IPS-NIHi7 (cell line): ENCODE measurements at regions not wholly inside any gene's neighbourhood (a gene's known extent, or its start where the extent isn't known, plus 50 kb on each side); places are given as distances from the start of the nearest gene placed in this dataset.

Experiments
- DNase-seq: peaks from one replicate; pipeline ENCODE4 v3.0.0; 2012; ENCODE audit warnings: mixed read lengths; ENCODE audit errors: extremely low spot score

- no peak for DNase-seq
Measured at GRCh38 chr13:31853643-31854326, 114.5 kb downstream of the RXFP2 start.

- DNase-seq, result no peak
Measured at GRCh38 chr13:31859571-31859970, 120.2 kb downstream of the RXFP2 start.

- DNase-seq, result no peak
Measured at GRCh38 chr13:31860002-31860401, 120.7 kb downstream of the RXFP2 start.

GRCh38 chr13:31862828-31863227 lies 123.5 kb downstream of the RXFP2 start:
- DNase-seq, result no peak

DNA sequence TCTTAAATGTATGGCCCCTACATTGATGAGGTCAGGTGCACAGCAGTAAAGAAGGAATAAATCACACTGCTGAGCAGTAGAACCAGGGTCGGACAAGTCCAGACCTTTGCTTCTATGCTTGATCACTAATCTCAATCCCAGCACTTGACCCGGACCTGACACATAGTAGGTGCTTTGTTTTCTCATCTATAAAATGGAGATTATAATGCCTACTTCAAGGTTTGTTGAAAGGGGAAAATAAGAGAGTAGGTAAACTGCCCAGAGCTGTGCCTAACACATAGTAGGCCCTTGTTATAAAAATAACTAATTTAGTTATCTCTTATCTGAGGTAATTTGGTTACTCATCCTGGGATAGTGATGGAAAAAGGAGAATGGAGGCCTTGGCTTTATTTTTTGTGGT lies 125.0 kb downstream of the RXFP2 start:
- DNase-seq, result no peak

DNA sequence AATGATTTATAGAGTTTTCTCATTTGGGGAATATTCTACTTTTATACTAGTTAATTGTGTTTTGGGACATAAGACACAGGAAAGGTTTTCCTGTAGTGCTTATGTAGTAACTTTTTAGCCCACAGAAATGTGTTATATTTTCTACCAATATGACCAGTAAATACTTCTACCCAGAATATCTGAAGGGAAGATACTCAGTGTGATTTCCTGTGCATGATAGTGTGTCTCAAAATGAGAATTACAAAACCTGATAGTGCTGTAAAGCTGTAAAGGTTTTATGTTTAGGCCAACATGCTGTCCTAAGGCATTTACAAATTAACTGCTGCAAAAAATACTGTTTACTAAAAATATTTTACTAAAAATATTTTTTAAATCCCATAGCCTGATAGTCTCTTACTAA lies 126.8 kb downstream of the RXFP2 start:
- DNase-seq, result no peak

DNA sequence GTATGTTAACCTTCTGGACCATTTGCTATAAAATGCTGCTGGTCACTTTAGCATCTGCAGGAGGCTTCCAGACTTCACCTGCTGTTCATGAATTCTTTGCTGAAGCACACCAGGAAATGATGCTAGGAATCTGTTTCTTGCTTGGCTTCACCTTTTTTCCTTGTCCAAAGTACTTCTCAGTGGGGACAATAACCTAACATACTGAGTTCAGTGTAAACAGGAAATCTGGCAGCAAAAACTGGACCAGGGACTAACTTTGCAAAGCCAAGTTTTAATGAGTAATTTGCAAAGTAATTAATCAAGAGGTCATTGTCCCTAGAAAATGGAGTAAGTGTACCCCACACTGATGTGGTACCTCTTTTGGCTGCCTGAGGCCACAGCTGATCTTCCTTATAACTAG lies 128.4 kb downstream of the RXFP2 start:
- DNase-seq, result no peak

DNA sequence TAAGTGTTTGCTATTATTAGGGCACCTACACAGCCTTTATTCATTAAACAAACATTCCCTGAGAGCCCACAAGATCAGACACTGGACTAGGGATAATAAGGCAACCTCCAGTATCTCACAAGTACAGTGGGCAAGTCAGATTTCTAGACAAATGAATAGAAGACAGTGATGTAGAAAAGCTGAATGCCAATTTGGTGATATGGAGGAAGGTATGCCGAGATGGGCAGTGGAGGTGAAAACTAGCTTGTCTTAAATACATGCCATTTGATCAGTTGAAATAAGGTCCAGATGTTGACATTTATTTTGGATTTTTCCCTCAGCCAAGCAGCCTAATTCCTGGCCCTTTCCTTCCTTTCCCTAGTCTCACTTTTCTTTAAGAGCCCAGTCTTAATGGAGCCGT lies 130.3 kb downstream of the RXFP2 start:
- DNase-seq, result no peak

DNA sequence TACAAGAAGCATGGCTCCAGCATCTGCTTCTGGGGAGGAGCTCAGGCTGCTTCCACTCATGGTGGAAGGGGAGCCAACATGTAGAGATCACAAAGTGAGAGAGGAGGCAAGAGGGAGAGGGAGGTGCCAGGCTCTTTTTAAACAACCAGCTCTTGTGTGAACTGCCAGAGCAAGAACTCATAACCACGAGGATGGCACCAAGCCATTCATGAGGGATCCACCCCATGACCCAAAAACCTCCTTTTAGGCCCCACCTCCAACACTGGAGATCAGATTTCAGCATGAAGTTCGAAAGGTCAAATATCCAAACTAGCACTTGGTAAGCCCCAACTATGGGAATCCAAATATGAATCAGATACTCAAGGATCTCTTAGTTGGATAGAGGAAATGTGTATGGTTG lies 131.2 kb downstream of the RXFP2 start:
- DNase-seq, result no peak

DNA sequence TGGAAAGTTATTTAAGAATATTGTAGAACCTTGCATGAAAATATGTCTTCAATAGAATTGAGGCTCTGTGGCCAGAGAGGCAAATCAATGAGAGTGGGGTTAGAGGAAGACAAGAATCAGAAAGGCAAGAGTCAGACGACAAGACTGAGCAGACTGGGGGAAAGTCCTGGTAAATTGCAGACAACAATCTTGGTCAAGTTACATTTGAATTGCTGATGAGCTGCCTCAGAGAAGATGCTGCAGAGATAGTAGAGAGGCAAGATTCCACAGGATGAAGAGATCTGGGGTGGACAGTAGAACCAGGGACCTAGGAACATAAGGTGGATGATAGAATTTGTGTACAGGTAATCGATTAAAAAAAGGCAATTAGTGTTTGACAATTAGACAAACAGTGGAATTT lies 133.8 kb downstream of the RXFP2 start:
- DNase-seq, result no peak

- DNase-seq, result no peak
Measured at GRCh38 chr13:31875134-31875533, 135.8 kb downstream of the RXFP2 start.

- DNase-seq, result no peak
Measured at GRCh38 chr13:31878052-31878451, 138.7 kb downstream of the RXFP2 start.

DNA sequence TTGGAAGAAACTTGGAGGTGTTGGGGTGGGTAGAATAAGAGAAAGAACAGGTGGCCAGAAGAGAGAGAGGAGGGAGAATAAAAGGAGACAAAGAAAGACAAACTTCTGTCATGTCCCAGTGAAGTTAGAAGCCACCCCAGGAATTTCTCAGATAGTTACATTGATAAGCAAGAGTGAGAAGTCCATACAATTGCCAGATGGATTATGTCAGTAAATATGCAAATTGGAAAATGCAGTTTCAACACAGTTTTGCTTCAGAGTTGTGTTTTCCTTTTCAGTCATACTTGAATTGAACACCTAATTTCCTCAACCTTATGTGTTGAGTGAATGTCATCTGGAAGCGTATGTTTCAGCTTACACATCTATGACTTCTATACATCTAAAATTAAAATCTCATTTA lies 139.2 kb downstream of the RXFP2 start:
- DNase-seq, result no peak

GRCh38 chr13:31878955-31879354 lies 139.6 kb downstream of the RXFP2 start:
- DNase-seq, result no peak

DNA sequence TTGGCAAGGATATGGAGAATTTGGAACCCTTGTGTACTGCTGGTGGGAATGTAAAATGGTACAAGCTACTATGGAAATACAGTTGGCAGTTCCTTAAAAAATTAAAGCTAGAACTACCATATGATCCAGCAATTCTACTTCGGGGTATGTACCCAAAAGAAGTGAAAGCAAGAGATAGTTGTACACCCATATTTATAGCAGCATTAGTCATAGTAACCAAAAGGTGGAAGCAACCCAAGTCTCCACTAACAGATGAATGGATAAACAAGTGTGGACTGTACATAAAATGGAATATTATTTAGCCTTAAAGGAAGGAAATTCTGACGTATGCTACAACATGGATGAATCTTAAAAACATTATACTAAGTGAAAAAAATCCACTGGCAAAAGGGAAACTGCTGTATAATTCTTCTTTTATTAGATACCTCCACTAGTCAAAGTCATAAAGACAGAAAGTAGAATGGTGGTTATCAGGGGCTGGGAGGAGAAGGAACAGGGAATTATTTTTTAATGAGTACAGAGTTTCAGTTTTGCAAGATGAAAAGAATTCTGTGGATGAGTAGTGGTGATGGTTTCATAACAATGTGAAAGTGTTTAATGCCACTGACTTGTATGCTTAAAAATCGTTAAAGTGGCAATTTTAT lies 141.6 kb downstream of the RXFP2 start:
- DNase-seq, result no peak

GRCh38 chr13:31881495-31881882 lies 142.2 kb downstream of the RXFP2 start:
- no peak for DNase-seq

- no peak for DNase-seq
Measured at GRCh38 chr13:31882794-31883193, 143.5 kb downstream of the RXFP2 start.

GRCh38 chr13:31884556-31884955 lies 145.2 kb downstream of the RXFP2 start:
- DNase-seq, result no peak

GRCh38 chr13:31885994-31886393 lies 145.6 kb upstream of the FRY start:
- DNase-seq, result no peak

DNA sequence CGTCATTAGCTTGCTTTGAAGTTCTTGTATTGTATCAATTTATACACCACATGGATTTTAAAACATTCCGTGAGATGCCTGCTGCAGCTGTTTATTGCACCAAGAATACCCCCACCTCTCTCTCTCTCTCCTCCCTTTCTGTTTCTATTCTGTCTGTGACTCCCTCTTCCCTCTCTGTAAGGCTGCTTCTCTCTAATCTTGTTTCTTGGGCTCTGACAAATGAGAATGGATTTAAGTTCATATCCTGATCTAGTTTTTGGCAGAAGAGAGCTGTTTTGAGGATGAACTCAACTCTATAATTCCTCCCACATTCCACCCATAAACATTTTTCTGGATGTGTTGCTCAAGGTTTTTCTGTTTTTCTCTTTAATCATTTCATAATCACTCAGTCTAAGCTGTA lies 144.3 kb upstream of the FRY start:
- DNase-seq, result no peak

- no peak for DNase-seq
Measured at GRCh38 chr13:31890946-31891345, 140.6 kb upstream of the FRY start.

GRCh38 chr13:31891472-31891871 lies 140.1 kb upstream of the FRY start:
- no peak for DNase-seq

GRCh38 chr13:31894931-31895330 lies 136.6 kb upstream of the FRY start:
- DNase-seq, result no peak

DNA sequence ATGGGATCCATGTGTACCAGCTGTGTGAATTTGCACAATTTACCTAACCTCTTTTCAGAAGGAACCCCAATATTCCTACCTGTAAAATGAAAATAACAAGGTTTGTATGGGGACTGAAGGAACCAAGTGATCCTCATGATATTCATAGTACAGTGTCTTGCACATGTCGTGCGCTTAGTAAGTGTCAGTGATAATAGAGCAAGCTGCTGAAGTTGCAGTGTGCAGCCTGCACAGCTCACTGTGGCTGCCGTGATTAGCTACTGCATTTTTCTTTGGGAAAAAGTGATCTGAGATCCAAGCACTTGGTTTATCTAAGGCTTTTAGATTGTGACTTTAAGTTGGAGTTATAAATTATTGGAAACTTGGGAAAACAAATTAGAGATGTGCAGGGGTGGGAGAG lies 135.9 kb upstream of the FRY start:
- DNase-seq, result no peak
